NCI-H460 (cell line): ENCODE measurements at regions not wholly inside any gene's neighbourhood (a gene's known extent, or its start where the extent isn't known, plus 50 kb on each side); places are given as distances from the start of the nearest gene placed in this dataset.
"Not testable (repeated sequence)": the region's sequence is repeated elsewhere in the genome, so short reads cannot be mapped to it uniquely, and the experiment has no call there.

Source experiments
- DNase-seq: peaks from one replicate; pipeline ENCODE4 v3.0.0-alpha.2; 2016; ENCODE audit warnings: low read depth; ENCODE audit errors: extremely low read depth

DNA sequence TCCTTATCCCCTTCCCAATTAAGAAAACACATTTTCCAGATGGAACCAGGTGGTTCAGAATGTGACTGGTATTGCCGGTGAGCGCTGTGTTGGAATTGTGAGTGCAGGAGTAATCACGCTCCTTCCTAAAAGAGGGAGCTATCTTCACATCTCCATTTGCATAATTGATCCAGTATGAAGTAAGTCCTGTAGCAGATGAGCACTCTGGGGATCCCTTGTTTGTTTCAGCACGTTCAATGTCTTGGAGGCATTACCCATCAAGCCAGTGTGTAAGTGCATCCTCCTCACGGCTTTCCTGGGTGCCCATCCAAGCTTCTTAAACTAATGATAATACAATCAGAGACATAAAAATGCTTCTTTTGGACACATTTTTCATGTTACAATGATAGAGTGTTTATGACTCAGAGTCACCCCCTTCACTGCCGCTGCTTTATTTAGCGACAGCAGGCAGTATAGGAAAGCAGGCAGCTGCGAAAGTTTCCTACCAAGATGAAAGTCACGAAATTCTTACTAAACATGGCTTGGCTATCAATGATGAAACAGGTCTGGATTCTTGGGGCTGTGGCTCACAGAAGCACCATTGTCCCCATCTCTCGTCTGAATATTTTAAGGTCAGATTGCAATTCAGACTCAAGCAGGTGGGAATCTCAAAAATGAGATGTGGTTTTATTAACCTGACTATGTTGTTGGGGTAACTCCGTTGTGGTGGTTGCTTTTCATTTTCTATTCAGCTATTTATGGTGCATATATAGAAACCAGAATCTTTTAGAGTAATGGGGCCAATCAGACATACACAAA is 346.3 kb upstream of the MDFIC2 start:
- DNase-seq, result no peak

DNA sequence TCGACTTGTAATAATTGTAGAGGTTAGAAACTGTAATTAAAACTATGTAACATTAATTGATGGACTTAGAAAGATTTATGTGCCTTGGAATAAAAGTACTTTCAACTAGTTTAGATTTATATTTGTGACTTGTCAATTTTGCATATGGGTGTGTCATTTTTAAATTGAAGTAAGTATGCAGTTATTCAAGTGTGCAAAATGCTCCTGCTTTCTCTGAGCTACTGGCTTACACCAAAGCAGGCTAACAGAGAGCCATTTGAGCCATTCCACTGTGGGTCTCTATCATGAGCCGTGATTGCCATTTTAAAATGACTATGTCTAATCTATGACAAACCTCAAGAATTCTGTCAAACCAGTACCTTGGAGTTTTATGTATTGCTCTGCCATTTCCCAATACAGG is 345.0 kb upstream of the MDFIC2 start:
- no peak for DNase-seq

DNA sequence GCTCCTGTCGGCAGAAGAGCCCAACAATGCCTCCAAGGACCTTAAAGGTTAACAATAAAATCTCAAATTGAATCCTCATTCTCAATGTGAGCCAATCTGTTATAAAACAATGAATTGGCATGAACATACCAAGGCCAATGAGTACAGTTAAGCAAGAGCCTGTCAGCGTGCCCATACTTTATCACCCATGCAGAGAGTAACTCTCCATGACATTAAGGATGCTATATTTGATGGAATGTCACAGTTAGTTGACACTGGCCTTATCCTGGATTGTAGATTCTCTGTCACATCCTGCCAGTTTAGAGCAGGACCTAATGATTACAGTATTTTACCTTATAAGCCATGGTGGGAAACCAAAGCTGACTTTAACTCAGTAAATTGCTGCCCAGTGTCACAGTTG is 335.4 kb upstream of the MDFIC2 start:
- no peak for DNase-seq

DNA sequence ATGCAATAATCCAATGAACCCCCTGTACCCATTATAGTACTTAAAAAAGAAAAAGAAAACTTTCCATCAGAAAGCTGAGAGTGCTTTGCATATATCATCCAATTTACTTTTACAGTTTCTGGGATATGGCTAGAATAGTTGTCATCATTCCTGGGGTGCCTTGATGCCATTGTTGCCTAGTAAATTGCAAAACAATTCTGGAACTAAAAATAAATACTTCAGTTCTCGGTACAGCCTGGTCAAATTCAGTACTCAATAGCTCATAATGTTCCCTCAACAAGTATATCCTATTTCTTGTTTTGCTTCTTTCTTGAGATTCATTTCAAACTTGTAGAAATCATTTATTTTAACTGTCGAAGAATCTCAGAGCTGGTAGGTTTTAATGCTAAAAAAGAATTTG is 334.7 kb upstream of the MDFIC2 start:
- DNase-seq, result no peak

DNA sequence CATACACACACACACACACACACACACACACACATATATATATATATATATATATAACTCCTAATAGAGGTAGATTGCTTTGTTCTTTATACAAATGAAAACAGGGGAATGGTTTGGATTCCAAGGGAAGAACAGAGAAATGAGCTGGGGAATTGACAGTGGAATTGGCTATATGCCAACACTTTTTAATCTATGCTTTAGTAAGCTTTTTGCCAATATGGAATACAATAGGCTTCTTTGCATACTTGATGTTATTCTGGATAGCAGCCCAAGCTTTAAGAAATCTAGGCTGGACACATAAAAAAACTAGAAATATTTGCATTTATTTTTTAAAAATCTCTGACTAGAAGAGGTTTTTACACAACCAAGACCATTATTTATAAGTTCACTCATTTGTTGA is 334.2 kb upstream of the MDFIC2 start:
- DNase-seq, result no peak

DNA sequence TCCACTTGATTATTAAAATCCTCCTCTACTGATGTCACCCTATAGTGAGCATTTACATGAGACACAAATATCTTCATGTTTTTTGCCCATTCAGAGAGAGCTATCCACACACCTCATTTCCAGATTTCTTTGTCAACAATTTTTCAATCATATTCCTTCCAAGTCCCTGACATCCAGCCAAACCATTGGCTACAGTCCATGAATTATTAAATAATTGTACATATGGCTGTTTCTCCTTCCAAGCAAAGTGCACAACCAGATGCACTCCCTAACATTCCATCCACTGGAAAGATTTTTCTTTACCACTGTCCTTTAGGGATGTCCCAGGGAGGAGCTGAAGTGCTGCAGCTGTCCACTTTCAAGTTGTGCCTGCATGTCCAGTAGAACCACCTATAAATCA is 328.0 kb upstream of the MDFIC2 start:
- no peak for DNase-seq

DNA sequence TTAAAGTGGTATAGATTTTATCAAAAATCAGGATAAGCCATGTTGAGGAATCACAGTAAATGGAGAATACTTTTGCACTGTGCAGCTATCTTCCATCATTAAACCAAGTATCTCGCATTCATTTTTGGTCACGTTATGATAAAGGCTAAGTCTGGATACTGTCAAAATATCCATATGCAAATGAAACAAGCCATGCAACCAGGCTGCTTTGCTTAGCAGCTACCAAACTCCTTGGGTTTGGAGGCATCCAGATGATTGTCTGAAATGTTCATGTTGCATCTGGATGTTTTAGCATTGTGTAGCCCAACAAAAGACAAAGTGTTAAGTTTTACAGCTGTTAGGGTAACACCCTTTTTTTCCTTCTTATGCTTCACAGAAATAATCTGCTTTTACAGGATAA is 322.9 kb upstream of the MDFIC2 start:
- no peak for DNase-seq

DNA sequence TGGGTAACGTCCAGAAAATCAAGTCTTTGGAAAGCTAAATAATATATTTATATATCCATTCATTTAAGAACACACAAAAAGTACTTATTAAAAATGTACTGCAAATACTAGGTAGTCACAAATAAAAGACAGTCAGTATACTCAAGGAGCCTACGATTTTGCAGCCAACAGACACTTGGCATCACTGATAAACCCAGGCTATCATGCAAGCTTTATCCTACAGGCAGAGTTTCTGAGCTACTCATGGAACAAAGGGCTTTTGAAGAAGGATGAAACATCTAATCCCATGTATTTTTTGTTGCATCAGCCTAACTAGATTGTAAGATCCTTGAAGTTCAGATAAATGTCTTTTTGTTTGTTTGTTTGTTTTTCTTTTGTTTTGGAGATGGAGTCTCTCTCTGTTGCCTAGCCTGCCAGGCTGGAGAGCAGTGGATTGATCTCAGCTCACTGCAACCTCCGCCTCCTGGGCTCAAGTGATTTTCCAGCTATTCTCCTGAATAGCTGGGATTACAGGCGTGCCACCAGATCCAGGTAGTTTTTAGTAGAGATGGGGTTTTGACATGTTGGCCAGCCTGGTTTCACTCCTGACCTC is 319.4 kb upstream of the MDFIC2 start:
- no peak for DNase-seq

DNA sequence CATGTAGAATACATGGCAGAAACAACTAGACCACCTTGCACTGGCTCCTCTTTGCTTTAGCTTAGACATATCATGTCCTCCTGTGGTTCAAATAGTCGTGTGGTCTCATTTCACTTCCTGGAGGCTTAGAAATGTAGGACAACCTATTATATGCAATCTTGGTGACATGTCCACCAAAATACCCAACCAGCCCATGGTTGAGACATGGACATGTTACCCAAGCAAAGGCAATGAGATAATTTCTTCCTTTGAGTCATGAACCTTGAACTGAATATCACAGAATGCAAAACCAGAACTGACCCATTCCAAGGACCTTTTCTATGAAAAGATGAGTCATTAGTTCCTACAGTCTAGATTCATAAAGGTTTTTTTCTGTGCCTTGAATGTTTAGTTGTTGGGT is 309.0 kb upstream of the MDFIC2 start:
- no peak for DNase-seq

DNA sequence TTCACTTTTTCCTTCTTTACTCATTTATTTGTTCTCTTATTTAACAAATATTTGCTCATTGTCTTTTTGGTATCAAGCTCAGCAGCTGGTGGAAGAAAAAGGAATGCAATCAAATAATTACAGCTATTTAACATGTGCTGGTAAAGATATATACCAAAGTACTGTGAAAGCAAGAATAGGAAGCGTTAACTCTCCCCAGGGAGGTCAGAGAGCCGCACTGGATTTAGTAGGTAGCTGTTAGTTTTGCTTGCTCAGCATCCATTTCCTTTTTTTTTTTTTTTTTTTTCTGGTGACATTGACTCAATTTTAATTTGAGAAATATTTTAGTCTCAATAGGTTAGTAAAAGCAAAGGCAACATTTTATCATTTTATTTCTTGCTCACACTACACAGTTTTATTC is 308.5 kb upstream of the MDFIC2 start:
- DNase-seq, result no peak

DNA sequence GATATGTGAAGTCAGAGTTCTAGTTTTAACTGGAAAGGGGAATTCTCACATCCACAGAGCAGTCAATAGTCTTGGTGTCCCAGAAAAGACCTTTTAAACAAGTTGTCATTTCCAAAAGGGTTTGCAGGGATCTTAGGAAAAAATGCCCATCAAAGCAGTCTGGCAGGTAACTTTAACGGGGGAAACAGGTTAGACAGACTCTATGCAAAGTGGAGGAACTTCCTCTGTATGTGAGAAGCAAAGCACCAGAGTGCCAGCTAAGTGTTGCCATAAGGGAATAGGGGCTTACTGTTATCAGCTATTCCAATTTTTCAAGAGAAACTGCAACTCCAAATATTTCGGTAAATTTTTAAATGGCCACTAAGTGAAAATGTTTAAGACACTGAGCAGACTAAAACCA is 307.9 kb upstream of the MDFIC2 start:
- DNase-seq, result no peak

DNA sequence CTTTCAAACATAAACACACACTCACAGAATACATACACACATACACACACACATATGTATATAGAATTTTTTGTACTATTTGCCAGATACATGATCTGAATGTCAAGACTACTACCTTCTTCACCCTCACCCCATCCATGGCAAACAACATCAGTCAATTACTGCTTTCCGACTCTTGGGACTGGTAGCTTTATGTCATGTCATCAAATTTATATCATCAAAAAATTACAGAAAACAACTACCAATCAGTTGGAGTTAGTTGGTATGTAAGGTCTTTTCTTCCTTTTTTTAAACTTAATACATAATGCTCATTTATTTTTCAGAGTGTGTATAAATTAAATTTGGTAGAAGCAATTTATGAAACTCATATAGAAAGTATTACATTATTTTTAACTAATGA is 305.7 kb upstream of the MDFIC2 start:
- DNase-seq, result no peak

DNA sequence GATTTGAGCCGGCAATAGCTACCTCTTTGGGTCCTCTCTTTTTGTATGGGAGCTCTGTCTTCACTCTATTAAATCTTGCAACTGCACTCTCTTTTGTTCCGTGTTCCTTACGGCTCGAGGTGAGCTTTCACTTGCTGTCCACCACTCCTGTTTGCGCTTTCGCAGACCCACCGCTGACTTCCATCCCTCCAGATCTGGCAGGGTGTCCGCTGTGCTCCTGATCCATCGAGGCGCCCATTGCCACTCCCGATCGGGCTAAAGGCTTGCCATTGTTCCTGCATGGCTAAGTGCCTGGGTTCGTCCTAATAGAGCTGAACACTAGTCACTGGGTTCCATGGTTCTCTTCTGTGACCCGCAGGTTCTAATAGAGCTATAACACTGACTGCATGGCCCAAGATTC is 304.9 kb upstream of the MDFIC2 start:
- DNase-seq, result not testable (repeated sequence)

DNA sequence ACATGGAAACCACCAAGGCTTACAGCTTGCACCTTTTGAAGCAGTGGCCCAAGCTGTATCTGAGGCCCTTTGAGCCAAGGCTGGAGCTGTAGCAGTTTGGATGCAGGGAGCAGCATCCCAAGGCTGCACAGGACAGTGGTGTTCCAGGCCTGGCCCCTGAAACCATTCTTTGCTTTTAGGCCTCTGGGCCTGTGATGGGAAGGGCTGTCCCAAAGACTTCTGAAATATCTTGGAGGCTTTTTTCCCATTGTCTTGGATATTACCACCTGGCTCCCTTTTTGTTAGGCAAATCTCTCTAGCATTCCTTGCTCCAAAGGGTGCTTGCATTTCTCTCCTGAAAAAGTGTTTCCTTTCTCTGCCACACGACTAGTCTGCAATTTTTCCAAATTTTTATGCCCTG is 302.8 kb upstream of the MDFIC2 start:
- no peak for DNase-seq

DNA sequence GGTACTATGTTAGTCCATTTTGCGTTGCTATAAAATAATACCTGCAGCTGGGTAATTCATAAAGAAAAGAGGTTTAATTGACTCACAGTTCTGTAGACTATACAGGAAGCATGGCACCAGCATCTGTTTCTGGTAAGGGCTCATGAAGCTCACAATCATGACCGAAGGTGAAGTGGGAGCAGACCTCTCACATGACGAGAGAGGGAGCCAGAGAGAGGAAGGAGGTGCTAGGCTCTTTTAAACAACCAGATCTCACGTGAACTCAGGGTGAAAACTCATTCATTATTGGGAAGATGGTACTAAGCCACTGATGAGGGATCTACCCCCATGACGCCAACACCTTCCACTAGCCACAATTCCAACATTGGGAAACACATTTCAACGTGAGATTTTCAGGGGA is 301.7 kb upstream of the MDFIC2 start:
- DNase-seq, result no peak

DNA sequence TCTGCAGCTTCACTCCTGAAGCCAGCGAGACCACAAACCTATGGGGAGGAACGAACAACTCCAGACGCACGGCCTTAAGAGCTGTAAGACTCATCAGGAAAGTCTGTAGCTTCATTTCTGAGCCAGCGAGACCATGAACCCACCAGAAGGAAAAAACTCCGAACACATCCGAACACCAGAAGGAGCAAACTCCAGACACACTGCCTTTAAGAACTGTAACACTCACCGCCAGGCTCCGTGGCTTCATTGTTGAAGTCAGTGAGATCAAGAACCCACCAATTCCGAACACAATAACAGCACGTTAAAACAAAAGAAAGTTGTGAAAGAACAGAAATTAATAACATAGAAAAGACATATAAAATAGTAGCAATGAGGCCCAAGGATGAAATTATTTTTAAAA is 300.5 kb upstream of the MDFIC2 start:
- no peak for DNase-seq

DNA sequence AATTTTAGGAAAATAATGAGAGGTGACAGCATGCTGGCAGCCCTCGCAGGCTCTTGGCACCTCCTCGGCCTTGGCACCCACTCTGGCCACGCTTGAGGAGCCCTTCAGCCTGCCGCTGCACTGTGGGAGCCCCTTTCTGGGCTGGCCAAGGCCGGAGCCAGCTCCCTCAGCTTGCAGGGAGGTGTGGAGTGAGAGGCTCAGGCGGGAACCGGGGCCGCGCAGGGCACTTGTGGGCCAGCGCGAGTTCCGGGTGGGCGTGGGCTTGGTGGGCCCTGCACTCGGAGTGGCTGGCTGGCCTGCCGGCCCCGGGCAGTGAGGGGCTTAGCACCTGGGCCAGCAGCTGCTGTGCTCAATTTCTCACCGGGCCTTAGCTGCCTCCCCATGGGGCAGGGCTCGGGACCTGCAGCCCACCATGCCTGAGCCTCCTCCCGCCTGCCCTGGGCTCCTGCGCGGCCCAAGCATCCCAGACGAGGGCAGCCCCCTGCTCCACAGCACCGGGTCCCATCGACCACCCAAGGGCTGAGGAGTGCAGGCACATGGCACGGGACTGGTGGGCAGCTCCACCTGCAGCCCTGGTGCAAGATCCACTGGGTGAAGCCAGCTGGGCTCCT is 299.3 kb upstream of the MDFIC2 start:
- DNase-seq, result not testable (repeated sequence)

DNA sequence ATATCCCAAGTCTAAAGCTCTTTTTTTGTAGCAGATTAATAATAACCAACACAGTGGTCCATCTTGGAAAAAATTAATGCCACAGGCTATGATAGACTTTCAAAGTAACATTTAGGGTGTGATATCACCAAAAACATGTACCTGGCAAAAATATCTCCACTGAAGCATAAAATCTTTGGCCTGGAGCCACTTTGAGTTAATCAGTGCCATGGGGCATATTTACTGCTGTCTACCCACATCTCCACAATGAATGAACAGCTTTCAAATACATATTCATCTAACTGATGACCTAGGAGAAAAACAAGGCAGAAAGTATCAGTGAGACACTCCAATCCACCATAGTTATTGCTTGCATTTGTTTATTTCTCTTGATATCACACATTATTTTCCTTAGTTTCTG is 296.0 kb upstream of the MDFIC2 start:
- DNase-seq, result no peak

DNA sequence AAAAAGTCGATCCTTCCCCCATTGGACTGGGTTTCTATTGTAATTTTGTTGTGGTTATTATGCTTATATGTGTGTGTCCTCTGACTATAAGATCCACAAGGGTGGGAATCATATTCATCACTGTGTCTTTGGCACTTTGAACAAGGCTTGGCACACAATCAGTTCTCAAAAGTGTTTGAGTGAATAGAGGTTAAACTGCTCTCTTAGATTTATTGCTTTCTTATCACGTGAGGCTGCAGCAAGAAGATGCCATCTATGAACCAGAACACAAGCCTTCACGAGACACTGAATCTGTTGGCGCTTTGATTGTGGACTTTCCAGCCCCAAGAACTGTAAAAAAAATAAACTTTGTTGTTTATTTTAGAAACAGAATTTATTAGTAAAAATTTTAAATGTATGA is 295.0 kb upstream of the MDFIC2 start:
- no peak for DNase-seq

DNA sequence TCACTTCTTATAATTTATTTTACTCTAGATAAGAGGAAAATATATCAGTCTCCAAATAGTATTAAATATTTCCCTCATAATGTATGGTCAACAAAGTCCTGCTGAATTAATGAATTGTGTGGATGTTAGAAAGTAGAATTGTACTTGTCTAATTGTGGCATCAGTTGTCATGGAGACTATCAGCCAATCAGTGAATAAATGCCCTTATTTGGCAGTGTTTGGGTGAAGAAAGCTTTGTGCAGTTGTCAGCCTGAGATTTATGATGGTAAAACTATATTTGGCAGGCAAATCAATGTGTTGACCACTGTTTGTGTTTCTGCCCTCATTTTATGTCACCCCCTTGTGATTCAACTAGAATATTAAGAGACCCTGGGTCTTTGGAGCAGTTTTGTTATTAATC is 293.6 kb upstream of the MDFIC2 start:
- DNase-seq, result no peak

DNA sequence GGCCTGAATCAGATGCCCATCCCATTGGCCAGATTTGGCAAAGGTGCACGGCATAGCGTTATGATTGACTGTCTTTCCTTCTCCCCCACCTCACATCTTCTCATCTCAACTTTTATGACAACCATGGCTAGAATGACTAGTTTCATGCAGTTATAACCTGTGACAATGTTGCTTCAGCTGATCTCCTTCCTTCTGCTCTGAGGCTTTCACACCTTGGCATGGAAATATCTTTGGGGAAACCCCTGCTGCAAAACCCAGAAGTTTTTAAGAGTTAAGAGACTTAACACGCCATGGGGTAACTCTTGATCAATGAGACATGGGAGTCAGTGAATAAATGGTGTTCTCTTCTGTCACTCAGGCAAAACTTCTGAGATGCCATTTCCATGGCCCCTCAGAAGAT is 290.7 kb upstream of the MDFIC2 start:
- DNase-seq, result no peak

DNA sequence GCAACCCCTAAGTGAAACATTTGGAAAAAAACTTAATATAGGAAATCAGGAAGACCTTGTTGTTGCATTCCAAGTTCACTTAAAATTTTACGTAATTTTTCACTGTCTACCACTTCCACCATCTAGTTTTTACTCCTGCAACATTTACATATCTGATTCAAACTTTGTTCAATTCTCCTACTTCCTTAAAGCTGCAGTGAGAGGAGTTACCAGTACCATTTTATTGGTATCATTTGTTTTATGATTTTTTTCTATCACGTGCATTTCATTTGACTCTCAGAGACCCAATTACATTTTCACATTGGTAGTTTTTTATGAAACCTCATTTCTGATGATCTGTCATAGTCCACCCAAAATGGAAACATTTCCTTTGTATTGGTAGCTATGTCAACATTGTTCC is 284.9 kb upstream of the MDFIC2 start:
- no peak for DNase-seq
